Smooth muscle cell (in vitro differentiated cells): ENCODE measurements at regions not wholly inside any gene's neighbourhood (a gene's known extent, or its start where the extent isn't known, plus 50 kb on each side); places are given as distances from the start of the nearest gene placed in this dataset.

ENCODE experiments used
- DNase-seq: peaks from one replicate; lab custom pipeline; 2025; ENCODE audit not compliant: unreplicated experiment; lab: John Stamatoyannopoulos, UW
- H2AFZ ChIP-seq: fragments of 200-600 bp; sonication (generic); 2 replicates; pipeline ENCODE4 v1.6.0; 2016; ENCODE audit warnings: antibody characterized with exemption, low read depth, mild to moderate bottlenecking
- H3F3A ChIP-seq: fragments of 200-600 bp; sonication (generic); 2 replicates; pipeline ENCODE4 v1.6.0; 2017; ENCODE audit warnings: antibody characterized with exemption, low read depth
- H3K27ac ChIP-seq: fragments of 200-600 bp; sonication (generic); 2 replicates; pipeline ENCODE4 v1.5.1; 2016; ENCODE audit warnings: low read depth, mild to moderate bottlenecking
- H3K27me3 ChIP-seq: fragments of 200-600 bp; sonication (generic); 2 replicates; pipeline ENCODE4 v1.6.1; 2016; ENCODE audit warnings: low read depth, mild to moderate bottlenecking
- H3K36me3 ChIP-seq: fragments of 200-600 bp; sonication (generic); 2 replicates; pipeline ENCODE4 v1.5.1; 2016; ENCODE audit warnings: low read depth
- H3K4me1 ChIP-seq: fragments of 200-600 bp; sonication (generic); 2 replicates; pipeline ENCODE4 v1.5.1; 2016; ENCODE audit warnings: low read depth
- H3K4me2 ChIP-seq: fragments of 200-600 bp; sonication (generic); 2 replicates; pipeline ENCODE4 v1.6.0; 2016; ENCODE audit warnings: mild to moderate bottlenecking
- H3K4me3 ChIP-seq: fragments of 200-600 bp; sonication (generic); 2 replicates; pipeline ENCODE4 v1.5.1; 2016; ENCODE audit warnings: mild to moderate bottlenecking
- H3K79me2 ChIP-seq: fragments of 200-600 bp; sonication (generic); 2 replicates; pipeline ENCODE4 v1.6.0; 2016; ENCODE audit warnings: low read depth, mild to moderate bottlenecking
- H3K9ac ChIP-seq: fragments of 200-600 bp; sonication (generic); 2 replicates; pipeline ENCODE4 v1.6.0; 2016; ENCODE audit warnings: low read depth
- H3K9me3 ChIP-seq: fragments of 200-600 bp; sonication (generic); replicated peaks from 2 replicates; pipeline ENCODE4 v1.5.1; 2016; ENCODE audit warnings: low read depth
- H4K20me1 ChIP-seq: fragments of 200-600 bp; sonication (generic); 2 replicates; pipeline ENCODE4 v1.6.0; 2016; ENCODE audit warnings: low read depth
- WGBS: methylation state at CpG from one replicate; pipeline ENCODE4 v1.1.7; 2016; ENCODE audit warnings: low lambda C conversion rate; 5-methylcytosine and 5-hydroxymethylcytosine counted together
- TF ChIP-seq, protein P1 (sequence below): fragments of 200-600 bp; sonication (generic); IDR thresholded peaks from 2 replicates; pipeline ENCODE4 v1.5.1; 2017; ENCODE audit warnings: borderline replicate concordance, mild to moderate bottlenecking, antibody characterized with exemption; ENCODE audit not compliant: insufficient read depth, poor library complexity, severe bottlenecking

DNA sequence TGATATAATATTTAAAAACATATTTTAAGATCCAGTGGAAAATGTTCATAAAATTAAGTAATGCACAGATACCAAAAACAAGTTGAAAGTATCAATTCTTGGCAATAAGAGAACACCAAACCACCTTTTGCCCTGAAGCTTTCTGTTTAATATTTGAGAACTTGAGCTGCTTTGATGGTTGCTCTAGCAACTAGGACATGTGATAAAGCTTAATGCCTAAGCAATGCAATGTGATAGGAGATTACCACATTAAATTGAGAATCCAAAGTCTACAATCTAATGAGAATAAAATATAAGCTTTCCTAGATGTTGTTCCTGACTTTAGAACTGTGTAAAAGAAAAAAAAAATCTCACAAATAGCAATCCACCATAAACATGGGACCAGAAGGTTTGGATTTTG is 1367.5 kb upstream of the PCDH9 start:
- no peak overlapping the region for H3K4me2 ChIP-seq
- no peak for DNase-seq
- H3K27me3 ChIP-seq: no peaks in the 10 kb centered on the region
- TF ChIP-seq, protein P1, sequence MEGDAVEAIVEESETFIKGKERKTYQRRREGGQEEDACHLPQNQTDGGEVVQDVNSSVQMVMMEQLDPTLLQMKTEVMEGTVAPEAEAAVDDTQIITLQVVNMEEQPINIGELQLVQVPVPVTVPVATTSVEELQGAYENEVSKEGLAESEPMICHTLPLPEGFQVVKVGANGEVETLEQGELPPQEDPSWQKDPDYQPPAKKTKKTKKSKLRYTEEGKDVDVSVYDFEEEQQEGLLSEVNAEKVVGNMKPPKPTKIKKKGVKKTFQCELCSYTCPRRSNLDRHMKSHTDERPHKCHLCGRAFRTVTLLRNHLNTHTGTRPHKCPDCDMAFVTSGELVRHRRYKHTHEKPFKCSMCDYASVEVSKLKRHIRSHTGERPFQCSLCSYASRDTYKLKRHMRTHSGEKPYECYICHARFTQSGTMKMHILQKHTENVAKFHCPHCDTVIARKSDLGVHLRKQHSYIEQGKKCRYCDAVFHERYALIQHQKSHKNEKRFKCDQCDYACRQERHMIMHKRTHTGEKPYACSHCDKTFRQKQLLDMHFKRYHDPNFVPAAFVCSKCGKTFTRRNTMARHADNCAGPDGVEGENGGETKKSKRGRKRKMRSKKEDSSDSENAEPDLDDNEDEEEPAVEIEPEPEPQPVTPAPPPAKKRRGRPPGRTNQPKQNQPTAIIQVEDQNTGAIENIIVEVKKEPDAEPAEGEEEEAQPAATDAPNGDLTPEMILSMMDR: no peak
- H3K4me3 ChIP-seq: no peak overlapping the region
- H3K27ac ChIP-seq: no peak overlapping the region
- H3F3A ChIP-seq: no peaks in the 10 kb centered on the region
- no peaks in the 10 kb centered on the region for H3K9me3 ChIP-seq
- no peaks in the 10 kb centered on the region for H3K4me1 ChIP-seq
- no peak overlapping the region for H3K9ac ChIP-seq
- H3K36me3 ChIP-seq: no peaks in the 10 kb centered on the region
- no peaks in the 10 kb centered on the region for H3K79me2 ChIP-seq
- H4K20me1 ChIP-seq: no peaks in the 10 kb centered on the region
- no peak overlapping the region for H2AFZ ChIP-seq

DNA sequence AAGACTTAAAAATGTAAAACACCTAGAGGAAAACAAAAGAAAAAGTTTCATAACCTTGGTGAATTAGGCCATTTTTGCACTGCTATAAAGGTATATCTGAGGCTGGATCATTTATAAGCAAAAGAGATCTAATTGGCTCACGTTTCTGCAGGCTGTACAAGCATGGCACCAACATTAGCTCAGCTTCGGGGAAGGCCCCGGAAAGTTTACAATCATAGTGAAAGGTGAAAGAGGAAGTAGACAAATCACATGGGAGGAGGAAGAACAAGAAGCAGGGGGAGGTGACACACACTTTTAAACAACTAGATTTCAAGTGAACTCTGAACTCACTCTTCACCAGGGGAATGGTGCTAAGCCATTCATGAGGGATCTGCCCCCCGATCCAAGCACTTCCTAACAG is 1358.5 kb upstream of the PCDH9 start:
- Histone ChIP-seq H3K27me3 (no peaks in the 10 kb centered on the region), H3K4me2 (no peak overlapping the region), H3K9me3 (no peaks in the 10 kb centered on the region), H3K27ac (no peak overlapping the region), H3K4me3 (no peak overlapping the region), H4K20me1 (no peaks in the 10 kb centered on the region), H3K9ac (no peak overlapping the region), H3F3A (no peaks in the 10 kb centered on the region), H2AFZ (no peak overlapping the region), H3K79me2 (no peaks in the 10 kb centered on the region), H3K4me1 (no peaks in the 10 kb centered on the region), H3K36me3 (no peaks in the 10 kb centered on the region)
- 91% methylated on average over 4 of the region's 4 CpGs for WGBS
- TF ChIP-seq, protein P1: no peak
- no peak for DNase-seq

DNA sequence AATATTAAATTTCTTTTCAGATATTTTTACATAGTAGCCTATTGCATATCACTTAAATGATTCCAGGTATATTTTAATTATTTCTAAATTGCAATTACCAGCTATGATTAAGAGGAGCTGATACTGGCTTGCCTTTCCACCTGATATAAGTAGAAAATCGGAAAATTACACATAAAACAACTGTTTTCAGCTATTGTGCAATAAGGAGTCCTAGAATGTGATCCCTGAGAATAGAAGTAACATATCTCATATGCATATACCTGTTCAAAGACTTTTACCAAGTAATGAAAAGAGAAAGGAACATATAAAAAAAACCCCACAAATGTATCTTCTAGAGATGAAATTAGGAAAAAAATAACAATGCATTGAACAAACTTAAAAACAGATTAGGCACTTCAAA is 1354.6 kb upstream of the PCDH9 start:
- Histone ChIP-seq H4K20me1 (no peaks in the 10 kb centered on the region), H3K4me1 (no peaks in the 10 kb centered on the region), H3K27me3 (no peaks in the 10 kb centered on the region), H3K27ac (no peak overlapping the region), H3K79me2 (no peaks in the 10 kb centered on the region), H3K9me3 (no peaks in the 10 kb centered on the region), H3F3A (no peaks in the 10 kb centered on the region), H3K4me2 (no peak overlapping the region), H3K9ac (no peak overlapping the region), H3K4me3 (no peak overlapping the region), H2AFZ (no peak overlapping the region), H3K36me3 (no peaks in the 10 kb centered on the region)
- WGBS: 61% methylated on average over 1 of the region's 1 CpG
- TF ChIP-seq, protein P1: no peak
- no peak for DNase-seq

DNA sequence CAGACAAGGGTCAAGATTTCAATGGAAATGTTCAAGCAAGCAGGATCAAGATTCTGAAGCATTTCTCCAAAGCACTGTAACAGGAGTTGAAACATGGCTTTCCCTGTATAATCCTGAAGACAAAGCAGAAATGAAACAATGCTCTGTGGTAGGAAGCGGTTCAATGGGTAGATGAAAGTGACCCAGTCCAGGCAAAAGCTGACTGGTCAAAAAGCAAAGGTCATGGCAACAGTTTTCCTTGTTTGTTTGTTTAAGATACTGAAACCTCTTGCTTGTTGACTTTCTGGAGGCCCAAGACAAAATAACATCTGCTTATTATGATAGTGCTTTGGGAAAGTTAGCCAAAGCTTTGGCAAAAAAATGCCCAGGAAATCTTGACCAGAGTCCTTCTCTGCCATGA is 1343.9 kb upstream of the PCDH9 start:
- no peak for DNase-seq
- H3K27ac ChIP-seq: no peak overlapping the region
- TF ChIP-seq, protein P1: no peak
- H3K79me2 ChIP-seq: no peaks in the 10 kb centered on the region
- no peak overlapping the region for H3K9ac ChIP-seq
- no peaks in the 10 kb centered on the region for H3K36me3 ChIP-seq
- H3K27me3 ChIP-seq: no peaks in the 10 kb centered on the region
- no peaks in the 10 kb centered on the region for H3K9me3 ChIP-seq
- H3K4me3 ChIP-seq: no peak overlapping the region
- H2AFZ ChIP-seq: no peak overlapping the region
- no peaks in the 10 kb centered on the region for H3K4me1 ChIP-seq
- no peaks in the 10 kb centered on the region for H4K20me1 ChIP-seq
- WGBS: 94% methylated on average over 1 of the region's 1 CpG
- no peak overlapping the region for H3K4me2 ChIP-seq
- H3F3A ChIP-seq: no peaks in the 10 kb centered on the region
